Fibroblast of skin of left quadriceps (primary cell): ENCODE measurements at regions not wholly inside any gene's neighbourhood (a gene's known extent, or its start where the extent isn't known, plus 50 kb on each side); places are given as distances from the start of the nearest gene placed in this dataset.
"Not testable (repeated sequence)": the region's sequence is repeated elsewhere in the genome, so short reads cannot be mapped to it uniquely, and the experiment has no call there.

ENCODE experiments used
- DNase-seq, 2 experiments: peaks; one replicate each; pipeline ENCODE4 v3.0.0-alpha.2; 2013; ENCODE audit warnings: low read depth in 2 of 2

DNA sequence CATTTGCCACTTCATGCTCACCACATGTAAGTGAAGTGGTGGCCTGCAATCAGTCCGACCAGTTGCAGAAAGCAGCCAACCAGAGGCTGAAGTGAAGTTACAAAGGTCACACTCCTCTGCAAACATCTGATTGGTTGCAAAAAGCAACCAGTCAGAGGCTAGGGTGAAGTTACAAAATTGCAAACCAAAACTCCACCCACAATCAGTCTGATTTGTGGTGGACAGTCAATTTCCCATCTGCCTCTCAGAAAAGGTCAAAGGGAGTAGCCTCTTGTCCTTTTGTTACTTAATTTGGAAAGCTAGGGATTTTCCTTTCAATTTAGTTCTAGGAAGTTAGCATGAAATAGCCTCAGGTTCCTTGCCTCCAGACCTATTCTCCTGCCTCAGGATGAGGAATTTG lies 185.0 kb downstream of the UXS1 start:
- no peak for DNase-seq

DNA sequence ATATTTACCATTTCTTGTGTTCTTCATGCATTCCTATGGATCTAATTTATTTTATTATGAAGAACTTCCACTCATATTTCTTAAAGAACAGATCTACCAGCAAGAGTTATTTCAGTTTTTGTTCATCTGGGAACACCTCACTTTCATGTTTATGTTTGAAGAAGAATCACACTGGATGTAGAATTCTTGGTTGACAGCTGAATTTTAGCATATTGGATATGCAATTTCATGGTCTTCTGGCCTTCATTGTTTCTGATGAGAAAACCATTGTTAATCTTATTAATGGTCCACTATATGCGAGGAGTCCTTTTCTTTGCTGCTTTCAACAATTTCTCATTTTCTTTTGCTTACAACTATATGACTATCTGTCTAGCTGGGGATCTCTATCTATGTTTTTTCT lies 189.2 kb downstream of the UXS1 start:
- no peak for DNase-seq

DNA sequence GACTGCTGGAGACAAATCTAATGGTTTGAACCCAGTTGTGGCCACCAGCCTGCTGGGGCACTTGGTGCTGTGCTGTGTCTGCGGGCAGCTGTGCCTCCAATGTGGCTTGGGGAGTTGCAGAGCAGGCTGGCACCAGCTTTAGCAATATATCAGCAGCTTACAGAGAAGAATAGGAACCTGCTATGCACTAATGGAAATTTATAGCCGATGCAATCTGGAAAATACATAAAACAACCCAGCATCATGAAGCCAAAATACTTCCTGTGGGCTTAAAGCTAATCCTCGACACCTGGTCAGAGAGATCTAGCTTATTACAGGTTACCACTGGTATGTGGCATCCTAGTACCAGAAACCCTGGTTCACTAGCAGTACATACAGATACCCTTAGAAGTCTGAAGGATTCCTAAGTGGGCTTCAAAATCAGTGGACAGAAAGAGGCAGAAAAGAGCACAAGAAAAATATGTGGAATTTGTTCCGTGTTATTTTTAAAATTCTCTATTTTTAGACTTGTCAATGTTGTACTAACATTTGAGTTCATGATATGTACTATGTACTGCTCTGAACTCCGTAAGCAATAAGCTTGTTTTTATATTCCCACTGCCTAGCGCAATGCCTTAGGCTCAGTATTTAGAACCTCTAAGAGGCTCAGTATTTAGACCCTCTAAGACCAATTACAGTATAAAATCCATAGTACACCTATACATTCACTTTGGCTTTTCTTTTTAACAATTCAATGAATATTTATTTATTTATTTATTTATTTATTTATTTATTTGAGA lies 194.7 kb downstream of the UXS1 start:
- no peak for DNase-seq

DNA sequence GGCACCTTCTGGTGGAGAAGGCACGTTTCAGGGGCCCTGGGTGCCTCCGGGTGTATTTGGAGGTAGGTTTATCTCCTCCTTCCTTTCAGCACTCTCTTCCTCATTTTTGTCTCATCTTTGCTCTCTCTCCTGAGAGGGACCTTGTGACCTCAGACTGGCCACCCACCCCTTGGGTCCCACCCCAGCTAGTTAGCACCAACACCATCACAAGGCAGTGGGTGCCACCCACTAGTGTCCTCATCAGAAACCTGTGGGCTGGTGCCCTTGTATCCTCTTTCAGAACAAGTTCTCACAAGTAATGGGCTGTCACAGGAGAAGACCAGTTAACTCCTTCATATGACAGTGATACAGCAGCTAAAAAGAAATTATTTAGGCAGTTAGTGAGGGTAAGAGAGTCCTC lies 196.4 kb downstream of the UXS1 start:
- no peak for DNase-seq

DNA sequence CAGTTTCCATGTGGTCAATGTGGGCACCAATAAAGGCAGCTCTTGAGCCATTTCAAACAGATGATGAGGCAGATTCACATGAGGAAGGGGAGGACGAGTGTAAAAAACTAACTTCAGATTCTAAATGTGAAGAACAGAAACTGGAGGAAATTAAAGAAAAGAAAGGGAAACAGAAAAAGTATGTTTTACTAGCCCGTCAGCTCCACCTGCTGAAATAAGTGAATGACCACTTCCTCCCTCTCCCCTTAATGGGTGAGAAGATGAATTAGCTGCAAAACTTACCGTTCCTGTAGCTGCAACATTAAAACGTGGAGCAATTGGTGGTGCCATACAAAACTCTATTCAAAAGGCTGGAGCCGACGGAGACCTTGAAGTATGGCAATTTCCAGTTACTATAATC lies 203.5 kb downstream of the UXS1 start:
- DNase-seq = no peak

DNA sequence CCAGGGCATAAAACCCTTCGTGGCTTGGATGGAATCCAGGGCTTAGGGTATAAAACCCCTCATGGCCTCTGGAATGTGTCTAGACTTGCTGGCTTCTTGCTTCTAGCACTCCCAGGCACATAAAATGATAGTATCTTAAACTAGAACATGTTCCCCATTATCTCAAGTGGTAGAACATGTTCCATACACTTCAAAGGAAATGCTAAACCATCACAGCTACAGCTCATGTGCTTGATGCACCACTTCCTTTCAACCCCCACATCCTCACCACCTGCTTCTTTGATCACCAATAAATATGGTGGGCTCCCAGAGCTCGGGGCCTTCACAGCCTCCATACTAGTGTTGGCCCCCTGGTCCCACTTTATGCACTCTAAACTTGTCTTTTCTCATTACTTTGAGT lies 204.3 kb downstream of the UXS1 start:
- not testable (repeated sequence) for DNase-seq

DNA sequence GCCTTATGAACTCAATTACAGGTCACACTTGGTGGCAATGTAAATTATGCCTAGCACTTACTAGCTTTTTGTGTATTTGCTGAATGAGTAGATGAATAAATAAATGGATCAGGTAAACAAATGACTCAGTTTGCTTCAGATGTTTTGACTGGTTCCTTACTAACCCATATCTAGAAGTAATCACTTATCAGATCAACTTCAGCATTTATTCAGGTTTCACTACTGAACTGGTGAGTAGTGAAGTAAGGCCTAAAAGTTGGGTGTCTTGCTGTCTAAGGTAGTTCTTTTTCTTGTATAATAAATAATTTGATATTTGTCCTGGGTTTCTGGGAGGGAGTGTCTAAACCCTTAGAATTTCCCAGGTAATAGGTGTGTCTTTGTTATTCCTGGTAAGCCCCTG lies 205.0 kb downstream of the UXS1 start:
- DNase-seq = no peak

DNA sequence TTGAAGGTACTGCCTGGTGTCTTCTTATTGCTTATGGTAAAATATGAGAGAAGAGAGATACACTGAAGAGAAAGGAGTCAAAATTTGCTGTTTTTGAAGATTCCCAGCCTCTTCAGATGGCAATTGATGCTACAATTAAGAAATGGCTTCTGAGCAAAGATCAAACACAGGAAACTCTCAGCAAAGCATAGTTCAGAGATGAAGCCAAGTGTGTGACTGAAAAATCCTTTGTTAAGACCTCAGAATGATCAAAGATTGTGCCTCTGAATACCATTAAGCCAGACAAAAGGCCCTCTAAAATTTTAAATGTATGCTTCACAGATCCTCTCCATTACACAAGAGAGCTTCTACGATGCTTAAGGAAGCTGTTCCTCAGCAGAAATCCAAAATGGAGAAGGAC lies 216.3 kb downstream of the UXS1 start:
- DNase-seq = no peak

DNA sequence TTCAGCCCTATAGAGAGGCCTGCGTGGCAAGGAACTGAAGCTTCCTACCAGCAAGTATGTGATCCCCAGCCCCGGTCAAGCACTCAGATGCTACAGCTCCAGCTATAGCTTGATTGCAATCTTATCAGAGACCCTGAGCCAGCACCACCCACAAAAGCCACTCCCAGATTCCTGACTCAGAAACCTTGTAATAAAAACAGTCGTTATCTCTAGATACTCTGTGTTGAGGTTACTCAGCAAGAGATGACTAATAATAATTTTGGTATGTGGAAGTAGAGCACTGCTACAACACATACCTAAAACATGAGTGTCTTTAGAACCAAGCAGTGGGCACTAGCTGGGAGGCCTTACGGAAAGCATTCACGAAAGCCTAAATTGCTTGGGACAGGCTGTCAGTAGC lies 216.9 kb downstream of the UXS1 start:
- peak; percentile 23 to 31 for DNase-seq

DNA sequence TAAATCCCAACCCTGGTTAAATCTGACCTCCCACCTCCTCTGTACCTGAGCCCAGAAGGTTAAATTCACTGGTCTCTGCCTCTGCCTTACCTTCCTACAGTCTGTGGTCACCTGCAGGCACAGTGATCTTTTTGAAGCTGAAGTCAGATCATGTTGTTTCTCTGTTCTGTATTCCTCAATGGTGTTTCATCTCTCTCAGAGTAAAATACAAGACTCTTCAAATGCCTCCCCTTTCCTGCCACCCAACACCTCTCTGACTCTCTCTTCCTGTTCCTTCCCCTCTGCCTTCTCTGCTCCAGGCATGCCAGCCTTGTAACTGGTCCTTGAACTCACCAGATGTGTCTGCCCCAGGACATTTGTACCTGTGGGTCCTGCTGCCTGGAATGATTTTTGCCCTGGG lies 219.3 kb downstream of the UXS1 start:
- no peak for DNase-seq

DNA sequence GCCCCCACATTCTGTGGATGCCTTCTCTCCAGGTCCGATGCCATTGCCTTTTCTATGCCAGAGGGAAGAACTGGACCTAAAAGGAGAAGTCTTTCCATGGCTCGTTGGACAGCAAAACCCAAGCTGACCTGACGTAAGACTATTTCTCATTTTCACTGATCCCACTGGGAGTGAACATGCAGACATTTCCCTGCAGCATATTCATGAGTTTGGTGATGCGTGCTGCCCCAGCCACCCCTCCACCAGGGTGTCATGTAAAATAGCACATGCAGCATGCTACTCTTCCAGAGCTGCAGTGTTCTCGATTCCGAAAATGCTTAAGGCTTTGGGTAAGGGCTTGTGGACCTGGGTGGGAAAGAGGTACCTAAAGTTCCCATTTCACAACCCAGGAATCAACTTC lies 221.2 kb downstream of the UXS1 start:
- no peak for DNase-seq

DNA sequence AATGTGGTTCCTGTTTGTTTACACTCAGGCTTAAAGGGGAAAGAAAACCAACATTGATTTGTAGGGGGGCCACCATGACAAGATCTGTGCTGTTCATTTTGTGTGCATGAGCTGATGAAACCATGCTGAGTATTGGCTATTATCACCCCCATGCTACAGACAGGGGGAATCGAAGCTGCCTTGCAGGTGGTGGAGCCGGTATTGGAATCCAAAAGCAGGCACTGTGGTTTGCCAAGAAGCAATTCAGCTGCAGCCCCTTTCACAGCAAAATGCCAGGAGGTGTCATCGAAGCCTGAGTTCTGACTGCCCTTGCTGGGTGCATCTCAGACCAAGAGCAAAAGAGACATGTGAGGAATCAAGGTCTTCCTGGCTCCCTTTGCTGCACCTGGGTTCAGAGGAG lies 221.9 kb downstream of the UXS1 start:
- no peak for DNase-seq

DNA sequence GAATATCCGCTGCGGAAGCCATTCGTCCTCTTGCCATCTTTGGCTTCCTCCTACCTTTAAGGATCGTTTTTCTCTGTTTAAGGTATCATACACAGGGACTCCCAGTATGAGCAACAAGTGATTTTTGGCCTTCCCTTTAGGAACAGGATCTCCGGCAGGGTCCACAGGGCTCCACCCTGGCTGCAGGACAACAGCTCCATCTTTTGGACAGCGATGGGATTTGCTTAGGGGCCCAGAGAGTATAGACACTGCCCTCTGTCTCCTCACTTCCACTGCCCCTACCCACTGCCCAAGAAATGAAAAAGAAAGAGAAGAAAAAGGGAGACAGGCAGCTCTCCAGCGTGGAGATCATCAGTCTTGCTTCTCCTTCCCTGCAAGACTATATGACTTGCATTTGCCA lies 224.5 kb downstream of the UXS1 start:
- no peak for DNase-seq

DNA sequence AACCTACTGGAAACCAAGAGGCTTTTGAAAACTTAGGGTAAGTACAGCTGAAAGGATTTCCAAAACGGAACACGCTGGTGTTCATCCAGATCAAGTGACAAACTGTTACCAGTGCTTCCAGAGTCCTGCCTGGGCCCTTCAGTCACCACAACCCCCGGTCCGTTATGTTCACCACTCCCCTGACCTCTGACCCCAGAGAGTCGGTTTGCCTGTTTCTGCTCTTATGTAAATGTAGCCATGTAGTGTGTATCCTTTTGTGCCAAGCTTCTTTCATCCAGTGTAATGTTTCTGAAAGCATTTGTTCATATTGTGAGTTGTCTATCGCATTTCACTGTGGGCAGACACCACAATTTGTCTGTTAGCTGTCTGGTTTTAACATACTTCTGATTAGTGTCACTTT lies 217.5 kb downstream of the NCK2 start:
- no peak for DNase-seq

DNA sequence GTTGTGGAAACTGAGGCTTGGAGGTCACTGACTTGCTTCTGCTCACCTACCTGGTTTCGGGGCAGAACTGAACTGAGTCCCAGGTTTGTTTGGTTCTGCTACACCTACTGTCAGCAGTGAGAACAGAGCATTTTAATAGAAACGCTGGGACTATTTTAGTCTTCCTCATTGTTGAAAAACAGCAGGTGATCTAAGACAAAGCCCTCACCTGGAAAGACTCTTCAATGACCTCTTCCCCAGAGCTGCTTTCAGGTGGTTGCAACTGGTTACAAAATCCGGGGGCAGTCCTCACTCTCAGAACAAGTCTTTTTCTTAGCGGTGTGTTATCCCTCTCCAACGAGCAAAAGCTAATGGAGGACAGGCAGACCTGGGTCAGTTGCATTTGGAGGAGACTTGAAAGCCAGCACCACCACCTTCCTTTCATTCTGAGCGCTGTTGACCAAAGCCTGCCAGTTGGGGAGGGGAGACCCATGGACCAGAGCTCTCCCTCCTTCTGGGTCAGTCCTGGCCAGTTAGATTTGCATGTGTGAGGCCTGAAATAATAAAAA lies 217.0 kb downstream of the NCK2 start:
- DNase-seq = no peak

DNA sequence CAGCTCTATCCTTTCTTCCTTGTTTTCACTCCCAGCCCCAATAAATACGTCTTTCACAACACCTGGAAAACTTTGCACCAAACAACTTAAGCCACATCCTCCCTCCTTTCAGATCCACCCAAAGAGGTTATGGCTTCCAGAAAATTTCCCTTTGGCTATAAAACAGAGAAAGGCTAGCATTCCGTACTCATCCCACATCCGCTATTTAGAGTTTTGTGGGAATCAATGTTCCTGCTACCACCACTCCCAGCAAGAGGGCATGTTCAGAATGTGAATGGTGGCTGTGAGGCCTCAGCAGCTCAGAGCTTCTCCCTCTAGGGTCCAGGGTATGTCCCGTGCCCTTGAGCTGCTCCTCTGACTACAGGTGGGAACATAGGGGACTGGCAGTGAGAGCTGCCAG lies 214.6 kb downstream of the NCK2 start:
- DNase-seq = no peak

DNA sequence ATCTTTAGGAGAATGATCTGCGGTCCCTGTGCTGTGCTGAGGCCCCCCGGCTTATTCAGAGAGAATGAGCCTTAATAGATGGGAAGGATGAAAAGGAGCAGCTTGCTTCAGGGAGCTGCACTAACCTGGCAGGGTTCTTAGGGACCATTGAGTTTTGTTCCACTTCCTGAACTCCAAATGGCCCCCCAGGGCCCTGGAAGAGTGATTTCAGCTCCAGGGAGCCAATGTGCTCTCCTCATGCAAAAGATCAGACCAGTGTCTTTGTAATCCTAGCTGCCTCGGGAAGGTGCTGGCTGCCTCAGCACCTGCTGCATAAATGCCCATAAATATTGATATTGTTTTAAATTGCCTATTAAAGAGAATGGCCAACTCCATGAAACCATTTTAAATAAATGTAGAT lies 210.2 kb downstream of the NCK2 start:
- DNase-seq = no peak

DNA sequence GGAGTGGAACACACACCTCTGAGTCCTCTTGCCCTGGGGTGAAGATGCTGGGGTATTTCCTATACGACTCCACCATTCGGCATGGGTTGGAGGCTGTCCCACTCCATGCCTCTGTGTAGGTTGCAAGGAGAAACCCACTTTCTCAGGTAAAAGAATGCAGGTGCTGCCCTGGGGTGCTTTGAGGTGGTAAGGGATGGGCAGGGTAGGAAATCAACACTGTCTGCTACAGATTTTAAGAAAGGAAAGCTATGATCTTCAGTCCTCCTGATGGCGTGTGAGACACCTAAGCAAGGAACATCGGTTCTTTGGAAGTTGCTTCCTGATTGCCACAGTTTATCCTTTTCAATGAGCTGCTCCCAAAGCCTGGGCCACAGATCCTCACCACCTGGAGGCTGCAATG lies 209.2 kb downstream of the NCK2 start:
- no peak for DNase-seq

DNA sequence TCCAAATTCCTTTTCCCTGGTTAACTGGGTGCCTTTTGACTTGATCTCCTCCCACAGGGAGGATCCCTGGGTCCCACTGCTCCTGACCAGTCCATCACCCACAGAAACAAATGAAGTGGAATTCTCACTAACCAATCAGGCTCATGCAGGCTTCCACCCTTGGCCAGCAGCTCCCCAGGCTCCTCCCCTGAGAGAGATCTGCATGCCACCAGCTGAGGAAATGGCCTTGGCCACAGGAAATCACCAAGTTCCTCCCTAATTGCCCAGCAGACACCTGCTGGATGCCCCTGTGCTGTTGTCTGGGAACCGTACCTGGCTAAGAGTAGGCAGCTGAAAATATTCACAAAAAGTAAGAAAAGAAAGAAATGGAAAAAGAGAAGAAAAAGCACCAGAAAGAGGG lies 207.4 kb downstream of the NCK2 start:
- DNase-seq = no peak

DNA sequence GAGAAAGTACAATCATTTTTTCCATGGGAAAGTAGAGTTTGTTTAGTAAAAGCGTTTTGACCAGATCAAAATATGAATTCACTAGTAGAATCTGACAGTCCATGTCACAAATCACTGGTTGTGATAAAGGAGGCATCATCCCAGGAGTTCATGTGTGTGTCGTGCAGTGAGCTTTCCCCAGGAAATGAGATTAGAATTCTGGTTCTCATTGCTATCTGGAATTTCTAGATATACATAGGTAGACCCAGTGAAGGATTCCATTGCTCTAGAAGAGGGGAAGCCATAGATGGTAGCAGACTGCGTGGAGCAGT lies 206.6 kb downstream of the NCK2 start:
- DNase-seq = no peak

DNA sequence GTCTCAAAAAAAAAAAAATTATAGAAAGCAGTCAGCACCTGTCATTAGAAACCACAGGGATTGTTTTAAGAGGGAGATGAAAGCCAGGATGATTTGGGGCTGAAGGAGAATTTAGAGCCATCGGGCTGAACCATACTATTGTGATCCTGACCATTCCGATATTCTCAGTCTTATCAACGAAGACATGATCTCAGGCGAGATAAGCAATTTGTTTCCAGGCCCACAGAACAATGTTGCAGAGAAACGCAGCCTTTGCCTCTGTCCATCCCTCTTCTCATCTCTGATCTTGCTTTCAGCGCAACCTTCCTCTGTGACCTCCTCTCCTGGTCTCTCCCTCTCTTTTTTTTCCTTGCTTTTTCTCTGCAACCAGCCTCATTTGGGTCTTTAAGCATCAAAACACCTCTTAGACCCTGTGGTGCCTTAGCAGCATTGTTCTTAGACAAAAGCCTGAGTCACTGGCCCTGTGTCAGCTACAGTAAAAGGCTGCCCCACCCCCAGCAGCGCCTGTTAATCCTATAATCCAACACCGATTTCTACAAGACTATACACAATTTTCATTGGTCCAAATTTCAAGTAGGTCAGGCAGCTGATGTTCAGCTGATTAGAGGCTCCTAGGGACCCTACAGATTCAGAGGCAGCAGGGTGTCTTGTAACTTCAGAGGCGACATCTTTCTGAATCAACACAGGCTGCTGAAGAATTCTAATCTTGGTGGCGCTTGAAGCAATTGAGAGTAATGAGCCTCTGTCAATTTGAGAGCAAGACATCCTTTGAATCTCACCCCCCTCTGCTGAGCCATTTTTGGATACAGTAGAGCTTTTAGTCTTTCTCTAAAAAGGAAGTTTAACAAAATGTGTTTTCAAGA lies 206.0 kb downstream of the NCK2 start:
- no peak for DNase-seq

DNA sequence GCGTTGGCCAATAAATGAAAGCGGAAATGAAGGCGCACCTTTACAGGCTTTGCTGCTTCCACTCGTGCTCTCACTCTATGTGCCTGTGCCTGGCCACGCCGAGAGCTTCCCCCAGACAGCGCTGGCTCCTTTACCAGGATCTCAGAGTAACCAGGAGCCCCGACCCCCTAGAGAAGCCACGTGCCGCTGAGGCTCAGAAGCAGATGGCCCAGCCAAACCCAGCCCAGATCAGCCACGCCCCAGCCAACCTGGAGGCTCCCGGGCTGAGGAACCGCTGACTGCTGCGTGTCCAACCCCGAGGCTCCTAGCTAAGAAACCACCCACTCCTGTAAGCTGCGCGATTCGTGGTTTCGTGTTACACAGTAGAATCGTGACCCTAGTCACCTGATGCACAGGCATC lies 199.3 kb downstream of the NCK2 start:
- DNase-seq = no peak
